NCI-H2196 (cell line): ENCODE measurements at regions not wholly inside any gene's neighbourhood (a gene's known extent, or its start where the extent isn't known, plus 50 kb on each side); places are given as distances from the start of the nearest gene placed in this dataset.
A peak's percentile ranks its signal among the peaks of the same experiment; 100 is the strongest.

Experiments
- DNase-seq: peaks from one replicate; lab custom pipeline; 2025; ENCODE audit not compliant: unreplicated experiment; lab: John Stamatoyannopoulos, UW

DNA sequence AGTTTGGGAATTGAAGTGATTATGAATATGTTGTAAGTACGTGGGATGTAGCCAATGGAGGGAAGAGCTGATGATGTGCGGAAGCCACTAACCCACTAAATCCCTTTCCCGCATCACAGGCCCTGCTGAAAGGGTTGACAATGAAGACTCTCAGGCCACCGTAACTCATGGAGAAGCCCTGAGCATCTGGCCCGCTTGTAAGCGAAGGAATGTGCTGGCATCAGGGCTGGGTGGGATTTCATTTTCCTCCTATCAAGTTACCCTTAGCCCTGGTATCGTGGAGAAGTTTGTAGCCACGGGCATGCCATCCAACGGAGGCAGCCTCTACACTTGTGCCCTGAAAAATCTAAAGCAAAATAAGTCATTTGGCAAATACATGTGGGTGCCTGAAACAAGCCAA, 355.0 kb downstream of the CDH26 start:
- DNase-seq, result no peak

DNA sequence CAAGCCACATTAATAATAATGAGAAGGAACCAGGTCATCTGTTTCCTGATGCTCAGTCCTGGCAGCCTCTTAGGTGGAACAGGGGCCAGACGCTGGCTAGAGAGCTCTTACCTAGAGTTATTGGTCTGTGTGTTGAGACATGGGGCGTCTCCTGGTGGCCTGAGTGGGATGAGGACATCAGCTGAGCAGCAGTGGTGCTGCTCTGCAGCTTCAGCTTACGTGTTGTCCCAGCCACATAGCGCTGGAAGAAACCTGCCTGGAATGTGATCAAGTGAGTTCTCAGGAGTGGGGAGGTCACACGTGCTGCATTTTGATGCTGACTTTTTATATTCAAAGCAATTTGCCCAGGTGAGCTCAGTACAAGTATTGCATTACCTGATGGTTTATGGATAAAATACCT, 355.4 kb downstream of the CDH26 start:
- no peak for DNase-seq

DNA sequence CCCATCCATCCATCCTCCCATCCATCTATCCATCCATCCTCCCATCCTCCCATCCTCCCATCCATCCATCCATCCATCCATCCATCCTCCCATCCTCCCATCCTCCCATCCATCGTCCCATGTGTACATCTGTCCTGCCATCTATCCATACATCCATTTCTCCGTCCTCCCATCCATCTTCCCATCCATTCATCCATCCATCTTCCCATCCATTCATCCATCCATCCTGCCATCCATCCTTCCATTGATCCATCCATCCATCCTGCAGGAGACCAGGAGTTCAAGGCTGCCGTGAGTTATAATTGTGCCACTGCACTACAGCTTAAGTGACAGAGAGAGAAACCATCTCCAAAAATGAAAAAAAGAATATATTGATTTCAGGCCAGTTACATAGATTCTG, 356.5 kb downstream of the CDH26 start:
- DNase-seq, result no peak

DNA sequence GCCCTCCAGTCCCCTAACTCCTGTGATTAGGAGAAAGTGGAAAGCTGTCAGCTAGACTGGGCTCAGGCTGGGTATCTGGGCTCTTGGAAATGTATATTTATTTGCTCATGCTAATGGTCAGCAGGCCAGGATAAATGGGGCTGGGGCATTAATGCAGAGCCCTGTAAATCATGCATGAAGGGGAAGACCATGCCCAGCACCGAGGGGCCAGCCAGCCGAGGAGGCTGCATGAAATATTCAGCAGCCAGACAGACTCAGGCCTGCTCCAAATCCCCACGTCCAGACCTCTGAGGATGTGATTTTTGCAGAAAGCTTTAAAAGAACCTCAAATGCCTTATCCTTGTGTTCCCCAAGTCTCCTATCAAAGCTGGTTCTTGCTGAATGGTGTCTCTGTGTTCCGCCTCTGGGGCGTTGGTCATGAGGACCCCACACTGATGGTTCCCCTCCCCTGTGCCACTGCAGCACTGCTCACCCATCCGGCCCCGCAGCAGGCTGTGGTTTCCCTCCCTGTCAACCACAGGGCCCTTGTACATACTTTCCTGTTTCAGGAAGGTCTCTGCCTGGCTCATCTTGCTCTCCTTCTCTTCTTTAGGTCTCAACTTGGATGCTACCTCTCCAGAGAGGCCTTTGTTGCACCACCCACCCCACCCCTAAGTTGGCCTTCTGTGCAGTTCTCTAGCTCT, 358.4 kb downstream of the CDH26 start:
- DNase-seq, result no peak

DNA sequence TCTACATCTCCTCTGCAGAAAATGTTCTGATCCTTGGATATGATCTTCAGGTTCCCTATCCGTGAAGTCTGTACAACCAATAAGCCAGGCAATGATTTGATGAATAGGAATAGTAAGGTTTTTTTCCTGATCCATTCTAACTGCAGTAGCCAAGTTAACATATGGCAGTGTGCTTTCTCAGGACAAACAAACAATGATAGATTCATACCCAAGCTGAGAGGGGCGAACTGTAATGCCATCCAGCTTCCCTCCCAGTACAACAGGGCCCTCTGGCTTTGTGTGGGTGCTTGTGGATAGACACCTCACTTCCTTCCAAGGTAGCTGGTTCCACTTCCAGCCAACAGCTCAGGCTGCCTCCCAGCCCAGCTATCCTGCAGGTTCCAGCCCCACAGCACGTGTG, 359.2 kb downstream of the CDH26 start:
- DNase-seq, result no peak

DNA sequence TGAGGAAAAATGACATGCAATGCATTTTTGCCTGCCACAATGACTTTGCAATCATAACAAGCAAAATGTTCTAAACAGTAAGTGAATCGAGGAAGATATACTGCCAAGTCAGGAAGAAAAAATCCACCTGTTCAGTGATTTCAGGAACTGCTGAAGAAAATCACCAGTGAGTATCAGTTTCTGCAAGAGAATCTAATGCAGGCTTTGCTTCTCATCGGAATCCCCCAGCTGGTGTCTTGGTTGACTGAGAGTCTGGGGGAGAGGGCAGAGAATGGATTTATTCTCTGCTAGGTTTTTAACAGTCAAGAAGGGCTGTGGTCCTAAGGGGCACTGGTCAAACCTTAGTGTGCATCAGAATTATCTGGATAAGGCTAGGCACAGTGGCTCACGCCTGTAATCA, 363.4 kb downstream of the CDH26 start:
- DNase-seq, result no peak

DNA sequence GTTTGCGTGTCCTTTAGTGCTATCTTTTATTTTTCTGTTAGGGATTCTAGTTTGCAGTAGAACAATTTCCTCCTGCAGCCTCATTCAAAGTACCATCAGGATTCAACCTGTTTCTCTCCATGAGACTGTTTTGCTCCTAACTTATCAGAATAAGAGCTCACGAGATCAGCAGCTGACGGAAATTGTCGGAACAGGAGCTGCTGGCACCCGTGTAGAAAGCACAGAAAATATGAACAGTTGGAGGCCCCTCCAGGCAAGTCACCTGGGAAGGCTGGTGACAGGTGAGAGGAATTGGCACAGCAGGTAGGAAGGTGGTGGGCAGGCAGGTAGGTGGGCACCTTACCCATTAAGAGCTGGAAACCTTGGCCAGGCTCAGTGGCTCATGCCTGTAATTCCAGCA, 368.6 kb downstream of the CDH26 start:
- no peak for DNase-seq

DNA sequence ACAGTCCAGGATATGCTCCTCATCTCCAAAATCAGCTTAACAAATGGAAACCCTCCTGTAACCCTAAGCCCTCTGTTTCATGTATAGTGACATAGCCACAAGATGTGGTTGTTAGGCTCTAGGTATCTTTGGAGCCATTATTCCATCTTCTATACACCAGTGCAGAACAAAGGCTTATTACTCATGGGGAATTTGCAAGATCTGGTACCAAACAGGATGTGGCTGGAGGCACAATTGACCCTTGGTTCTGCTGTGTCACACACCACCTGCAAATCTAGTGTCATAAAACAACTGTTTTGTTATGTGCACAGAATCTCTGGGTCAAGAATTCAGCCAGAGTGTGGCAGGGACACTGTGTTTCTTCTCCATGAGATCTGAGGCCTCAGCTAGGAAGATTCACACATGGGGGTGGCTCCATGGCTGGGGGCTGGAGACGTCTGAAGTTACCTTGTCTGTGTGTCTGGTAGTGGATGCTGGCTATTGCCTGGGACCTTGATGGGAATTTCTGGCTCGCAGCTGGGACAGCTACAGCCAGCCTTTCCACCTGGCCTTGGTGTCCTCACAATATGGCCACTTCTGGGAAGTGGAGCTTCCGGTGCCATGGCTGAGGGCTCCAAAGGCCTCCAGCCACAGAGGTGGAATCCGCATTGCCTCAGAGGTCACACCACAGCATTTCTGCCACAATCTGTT, 369.9 kb downstream of the CDH26 start:
- DNase-seq, result no peak

DNA sequence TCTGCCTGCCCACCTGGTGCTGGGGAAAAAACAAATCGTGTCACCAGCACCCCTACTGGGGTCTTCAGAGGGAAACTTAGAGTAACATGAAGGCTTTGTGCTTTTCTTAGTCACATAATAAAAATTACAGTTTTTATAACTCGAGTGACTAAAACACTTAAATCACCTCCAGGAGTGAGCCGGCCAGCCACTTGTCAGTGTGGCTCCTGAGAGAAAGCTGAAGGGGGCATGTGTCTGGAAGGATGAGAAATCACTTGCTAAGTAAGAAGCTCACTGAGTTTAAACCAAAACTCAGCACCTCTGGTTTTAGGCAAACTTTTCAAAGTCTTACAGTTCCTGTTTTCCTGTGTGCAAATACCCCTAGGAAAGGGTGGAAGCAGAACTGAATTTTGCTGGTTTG, 372.2 kb downstream of the CDH26 start:
- DNase-seq, result no peak

DNA sequence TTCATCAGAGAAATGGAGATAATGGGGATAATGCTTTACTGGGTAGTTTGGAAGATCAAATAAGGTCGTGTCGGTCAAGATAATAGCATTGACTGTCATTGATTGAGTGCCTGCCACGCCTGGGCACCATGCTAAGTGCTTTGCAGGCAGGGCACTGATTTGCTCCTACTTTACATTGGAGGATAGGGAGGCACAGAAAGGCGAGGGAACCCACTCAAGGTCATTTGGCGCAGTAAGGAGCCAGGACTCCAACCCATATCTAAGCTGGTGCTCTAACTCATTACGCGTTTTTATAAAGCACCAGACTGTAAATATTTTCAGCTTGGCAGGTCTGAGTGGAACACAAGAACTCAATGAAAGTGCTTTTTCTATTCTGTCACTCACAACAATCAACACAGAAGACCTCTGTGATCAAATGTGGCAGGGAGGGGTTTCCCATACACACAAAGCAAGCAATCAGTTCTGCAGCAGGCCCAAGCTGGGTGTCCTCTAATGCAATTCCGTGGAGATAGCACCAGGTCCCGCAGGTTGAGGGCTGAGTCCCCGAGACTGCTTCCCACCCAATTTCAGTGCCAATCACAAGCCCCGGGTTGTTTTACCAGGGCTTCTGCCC, 373.6 kb downstream of the CDH26 start:
- no peak for DNase-seq

DNA sequence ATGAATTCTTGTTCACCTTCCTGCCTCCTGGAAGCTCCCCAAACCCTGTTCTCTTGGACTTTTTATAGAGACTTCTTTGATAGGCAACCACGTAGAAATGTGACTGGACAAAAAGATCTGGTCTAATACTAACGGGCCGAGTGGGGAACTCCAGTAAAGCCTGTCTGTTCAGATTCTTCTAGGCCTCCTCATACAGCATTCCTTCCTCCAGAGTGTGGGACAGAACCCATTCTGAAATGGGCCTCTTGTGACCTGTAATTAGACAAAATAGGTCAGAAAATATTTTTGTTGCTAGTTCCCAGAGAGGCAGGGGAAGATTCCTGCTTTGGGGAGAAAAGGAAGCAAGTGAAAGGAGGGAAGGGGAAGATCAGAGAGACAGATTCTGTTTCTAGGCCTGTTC, 374.3 kb downstream of the CDH26 start:
- no peak for DNase-seq

DNA sequence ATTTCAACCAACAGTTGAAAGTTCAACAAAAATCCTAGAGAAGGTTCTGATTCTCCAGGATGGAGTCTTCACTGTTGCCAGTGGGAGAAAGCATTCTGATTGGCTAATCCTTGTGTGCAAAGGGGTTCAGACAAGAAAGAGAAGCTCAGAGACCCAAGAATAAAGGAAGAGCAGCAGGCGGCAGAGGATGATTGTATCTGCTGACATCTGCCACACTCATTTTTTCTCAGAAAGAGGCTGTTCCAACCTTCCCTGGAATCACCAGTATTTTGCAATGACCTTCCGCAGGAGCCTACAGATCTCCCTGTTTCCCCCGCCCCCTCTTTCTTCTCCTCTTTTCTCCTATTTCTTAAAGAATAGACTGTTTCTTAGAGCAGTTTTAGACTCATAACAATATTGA, 376.7 kb downstream of the CDH26 start:
- DNase-seq, result no peak

DNA sequence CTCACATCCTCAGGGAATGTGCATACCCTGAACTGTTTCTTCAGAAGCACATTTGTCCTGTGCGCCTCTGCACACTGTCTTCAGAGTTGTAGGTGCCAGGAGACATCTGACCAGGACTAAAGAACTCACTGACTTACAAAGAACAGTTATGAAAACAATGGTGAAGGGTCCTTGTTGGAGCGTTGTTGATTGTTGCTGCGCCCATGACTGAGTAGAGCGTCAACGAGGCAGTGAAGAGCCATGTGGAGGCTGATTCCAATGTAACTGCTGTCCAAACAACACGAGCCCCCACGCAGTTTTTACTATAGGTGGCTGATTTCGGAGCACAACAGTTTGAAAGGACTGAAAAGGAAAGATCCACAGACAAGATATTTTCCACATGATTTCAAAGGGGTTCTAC, 380.3 kb downstream of the CDH26 start:
- no peak for DNase-seq

DNA sequence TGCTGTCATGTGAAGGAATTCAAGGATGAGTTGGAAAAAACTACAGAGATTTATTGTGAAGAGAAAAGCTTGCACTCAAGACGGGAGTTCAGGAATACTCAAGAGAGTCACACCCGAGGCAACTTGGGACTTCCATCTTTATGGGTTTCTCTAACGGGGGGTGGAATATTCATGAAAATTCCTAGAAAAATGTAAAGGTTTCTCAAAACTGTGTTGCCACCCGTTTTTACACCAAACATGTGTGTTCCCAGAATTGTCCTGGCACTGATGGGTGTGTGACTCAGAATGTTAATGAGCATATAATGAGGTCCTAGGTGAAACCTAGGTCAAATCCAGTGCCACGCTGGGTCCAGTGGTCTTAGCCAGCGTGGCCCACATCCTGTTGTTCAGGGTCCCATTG, 381.5 kb downstream of the CDH26 start:
- no peak for DNase-seq

DNA sequence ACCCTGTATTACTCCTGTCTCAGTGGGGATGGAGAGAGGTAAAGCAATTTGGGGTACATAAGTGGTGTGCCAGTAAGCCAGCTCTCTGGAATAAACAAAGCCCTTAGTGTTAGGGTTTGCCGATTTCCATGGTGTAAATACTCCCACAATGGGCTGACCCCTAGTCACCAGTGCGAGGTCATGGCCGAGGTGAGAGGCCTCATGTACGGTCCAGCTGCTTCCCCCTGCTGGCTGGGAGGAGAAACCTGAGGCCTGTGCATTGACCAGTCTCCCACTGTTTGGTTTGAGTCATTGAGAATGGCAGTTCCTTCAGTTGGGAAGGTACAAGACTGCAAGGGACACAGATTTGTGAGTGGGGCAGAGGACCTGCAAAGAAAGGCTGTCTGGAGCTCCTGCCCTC, 382.0 kb downstream of the CDH26 start:
- no peak for DNase-seq

DNA sequence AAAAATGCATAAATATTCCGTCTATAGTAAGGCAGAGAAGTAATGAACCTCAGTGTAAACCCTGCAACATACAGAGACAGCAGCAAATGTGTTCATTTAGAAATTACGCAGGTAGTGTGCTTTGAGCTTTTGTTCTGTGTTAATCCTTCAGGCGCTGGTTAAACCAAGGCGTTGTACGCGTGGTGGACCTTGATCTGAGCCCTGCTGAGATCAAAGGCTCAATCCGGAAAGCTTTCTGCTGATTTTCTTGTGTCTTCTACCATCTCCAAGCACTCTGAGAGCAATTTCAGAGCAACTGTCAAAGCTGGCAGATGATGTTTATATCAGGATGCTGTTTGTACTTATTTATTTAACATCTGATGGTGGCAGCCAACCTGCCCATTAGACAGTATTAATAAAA, 382.8 kb downstream of the CDH26 start:
- DNase-seq, result no peak

DNA sequence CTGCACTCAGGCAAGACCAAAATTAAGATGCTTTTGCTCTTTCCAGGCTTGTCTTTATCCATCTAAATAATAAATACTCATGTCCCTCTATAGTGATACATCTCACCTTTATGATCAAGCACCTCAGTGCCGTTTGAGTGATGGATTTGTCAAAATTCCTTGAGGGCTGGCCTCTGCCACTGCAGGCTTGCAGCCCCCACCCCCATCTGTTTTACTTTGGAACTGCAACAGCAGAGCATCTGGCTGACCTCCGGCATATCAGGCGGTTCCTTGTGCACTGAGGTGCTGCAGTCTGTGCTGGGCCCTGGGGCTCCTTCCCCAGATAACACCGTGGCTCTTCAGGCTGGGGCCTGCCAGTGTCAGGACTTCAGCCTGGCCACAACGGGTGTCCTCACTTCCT, 386.9 kb downstream of the CDH26 start:
- no peak for DNase-seq

DNA sequence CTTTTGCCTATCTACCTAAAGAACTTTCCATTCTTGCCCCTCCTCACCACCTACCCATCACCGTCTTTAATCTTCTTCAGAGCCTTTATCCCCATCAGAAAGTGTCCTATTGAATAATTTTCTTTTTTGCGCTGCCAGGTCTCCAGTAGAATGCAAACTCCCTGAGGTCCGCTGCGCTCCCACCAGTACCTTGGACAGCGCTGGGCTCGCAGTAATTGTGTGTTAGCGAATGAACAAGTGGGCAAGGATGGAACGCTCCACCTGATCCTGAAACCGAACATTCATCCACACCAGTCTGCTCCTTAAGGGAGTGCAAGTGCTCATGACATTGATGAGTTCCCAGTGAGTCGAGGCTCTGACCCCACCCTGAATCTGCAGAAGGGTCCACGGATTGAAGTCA, 391.2 kb downstream of the CDH26 start:
- no peak for DNase-seq

DNA sequence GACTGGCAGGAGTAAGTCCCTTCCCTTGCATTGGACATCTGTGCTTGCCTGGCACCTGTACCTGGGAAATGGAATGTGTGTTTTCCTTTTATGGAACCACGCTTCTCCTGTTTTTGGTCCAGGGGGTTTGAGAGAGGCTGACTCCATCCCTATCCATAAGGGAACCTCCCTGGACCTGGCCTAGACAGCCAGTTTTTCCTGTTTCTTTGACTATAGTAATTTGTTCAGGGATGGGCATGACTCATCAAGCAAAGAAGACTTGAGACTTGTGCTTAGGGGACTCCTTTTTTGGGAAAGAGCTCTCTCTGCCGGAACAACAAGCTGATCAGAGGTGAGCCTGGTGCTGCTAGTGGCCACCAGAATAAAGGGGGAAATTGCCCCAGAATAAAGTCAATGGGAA, 393.8 kb downstream of the CDH26 start:
- peak; percentile 10 for DNase-seq

DNA sequence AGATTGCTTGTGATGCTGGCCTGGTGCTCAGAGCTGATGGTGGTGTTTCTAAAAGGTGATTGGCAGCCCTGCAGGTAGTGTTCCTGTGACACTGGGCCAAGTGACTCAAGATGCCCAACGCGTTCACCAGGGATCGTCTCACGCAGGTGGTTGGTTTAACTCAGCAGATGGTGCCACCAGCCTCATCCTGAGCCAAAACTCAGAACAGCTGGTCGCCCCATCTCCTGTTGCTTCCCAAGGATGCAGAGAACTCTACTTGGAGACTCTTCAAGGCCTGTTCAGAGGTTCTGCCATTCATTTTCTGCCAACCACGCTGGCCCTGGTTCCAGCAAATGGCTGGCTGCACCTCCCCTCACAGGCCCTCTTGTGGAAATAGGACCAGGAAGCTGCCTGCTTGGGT, 394.4 kb downstream of the CDH26 start:
- peak; percentile 17 for DNase-seq

DNA sequence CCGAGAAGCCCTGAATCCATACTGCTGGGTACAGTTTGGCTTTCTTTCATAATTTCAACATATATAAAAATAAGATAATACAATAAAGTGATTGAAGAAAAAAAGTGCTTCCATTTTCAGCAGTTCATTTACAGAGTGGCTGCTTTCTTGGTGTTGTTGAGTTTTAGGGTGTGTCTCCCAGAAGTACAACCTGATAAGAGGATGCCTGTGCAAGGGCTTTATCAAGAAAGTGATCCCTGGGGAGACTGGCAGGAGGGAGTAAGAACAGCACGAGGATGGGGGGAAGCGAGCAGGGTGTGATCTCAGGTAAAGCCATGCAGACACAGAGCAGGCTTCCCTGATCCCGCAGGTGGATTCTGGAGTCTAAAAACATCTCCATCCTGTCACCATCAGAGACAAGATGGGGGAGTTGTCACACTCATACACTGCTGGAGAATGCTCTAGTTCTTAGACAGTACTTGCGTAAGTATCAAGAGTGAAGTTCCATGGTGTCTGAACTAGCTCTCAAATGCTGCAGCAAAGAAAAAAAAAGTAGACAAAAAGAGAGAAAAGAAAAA, 395.9 kb downstream of the CDH26 start:
- DNase-seq, result no peak

DNA sequence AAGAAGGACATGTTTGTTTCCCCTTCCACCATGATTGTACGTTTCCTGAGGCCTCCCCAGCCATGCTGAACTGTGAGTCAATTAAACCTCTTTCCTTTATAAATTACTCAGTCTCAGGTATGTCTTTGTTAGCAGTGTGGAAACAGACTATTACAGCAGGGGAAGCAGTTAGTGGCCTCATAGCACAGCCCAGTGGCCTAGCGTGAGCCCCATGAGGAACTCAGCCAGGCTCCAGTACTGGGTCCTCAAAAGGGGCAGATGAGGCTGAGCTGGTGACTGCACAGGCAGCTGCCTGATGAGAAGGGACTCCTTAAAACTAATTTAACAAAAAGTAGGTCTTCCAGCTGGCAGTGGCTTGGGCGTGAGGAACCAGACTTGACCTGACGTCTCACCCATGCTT, 399.9 kb downstream of the CDH26 start:
- no peak for DNase-seq
